K562 (cell line): ENCODE measurements at regions not wholly inside any gene's neighbourhood (a gene's known extent, or its start where the extent isn't known, plus 50 kb on each side); places are given as distances from the start of the nearest gene placed in this dataset.
A peak's percentile ranks its signal among the peaks of the same experiment; 100 is the strongest.

Source experiments
- ATF7 ChIP-seq: fragments of 450-650 bp; IDR thresholded peaks from 2 replicates; pipeline ENCODE4 v1.7.1; 2014; ENCODE audit warnings: mild to moderate bottlenecking, moderate library complexity
- CAMTA2 ChIP-seq: fragments of 250-450 bp; sonication (Bioruptor Pico); conservative IDR thresholded peaks from 2 replicates; pipeline ENCODE4 v1.5.1; 2022
- GABPB1 ChIP-seq: sonication (generic); formaldehyde crosslinking; IDR thresholded peaks from 2 replicates; pipeline ENCODE4 v1.8.0; 2022; ENCODE audit warnings: mild to moderate bottlenecking, missing genetic modification reagents
- HOMEZ ChIP-seq: fragments of 250-450 bp; sonication (Bioruptor Pico); IDR thresholded peaks from 2 replicates; pipeline ENCODE4 v1.4.0; 2020; ENCODE audit warnings: mild to moderate bottlenecking, moderate library complexity
- HOXB6 ChIP-seq: fragments of 250-450 bp; sonication (Bioruptor Pico); IDR thresholded peaks from 2 replicates; pipeline ENCODE4 v1.5.1; 2022; ENCODE audit warnings: mild to moderate bottlenecking, borderline replicate concordance
- LCOR ChIP-seq: sonication (generic); formaldehyde crosslinking; IDR thresholded peaks from 2 replicates; pipeline ENCODE4 v1.8.0; 2022; ENCODE audit warnings: mild to moderate bottlenecking, missing genetic modification reagents
- RB1 ChIP-seq: fragments of 450-650 bp; IDR thresholded peaks from 2 replicates; pipeline ENCODE4 v1.6.1; 2017; ENCODE audit warnings: low read depth, mild to moderate bottlenecking
- RBBP5 ChIP-seq: fragments of 200-600 bp; sonication (generic); IDR thresholded peaks from 2 replicates; pipeline ENCODE4 v1.6.1; 2012; ENCODE audit warnings: borderline replicate concordance, mild to moderate bottlenecking, low read length, control low read depth, inconsistent platforms; ENCODE audit not compliant: insufficient read depth, poor library complexity, severe bottlenecking
- RCOR1 ChIP-seq, 2 experiments: IDR thresholded peaks; 2 replicates each; pipeline ENCODE4 v1.6.1; 2012; ENCODE audit warnings: low read depth in 2 of 2, low read length in 2 of 2, borderline replicate concordance in 1 of 2, improper control_type of control experiment in 1 of 2
- RNF2 ChIP-seq: sonication (generic); IDR thresholded peaks from 2 replicates; pipeline ENCODE4 v1.6.1; 2016
- SFPQ ChIP-seq: fragments of 200-400 bp; formaldehyde crosslinking; IDR thresholded peaks from 2 replicates; pipeline ENCODE4 v1.6.1; 2017; ENCODE audit warnings: mild to moderate bottlenecking, low read depth, low read length, moderate library complexity
- TFE3 ChIP-seq: fragments of 450-650 bp; formaldehyde crosslinking; IDR thresholded peaks from 2 replicates; pipeline ENCODE4 v1.4.0; 2020; ENCODE audit warnings: mild to moderate bottlenecking, mixed read lengths
- ZBTB43 ChIP-seq: sonication (generic); formaldehyde crosslinking; IDR thresholded peaks from 2 replicates; pipeline ENCODE4 v1.8.0; 2023; ENCODE audit warnings: mild to moderate bottlenecking, missing genetic modification reagents
- ZBTB7A ChIP-seq: IDR thresholded peaks from 2 replicates; pipeline ENCODE4 v1.6.1; 2011; ENCODE audit warnings: low read depth, mild to moderate bottlenecking, low read length, moderate library complexity, borderline replicate concordance; ENCODE audit not compliant: control insufficient read depth
- TF ChIP-seq, protein P1 (sequence below): fragments of 250-450 bp; sonication (Bioruptor Pico); IDR thresholded peaks from 2 replicates; pipeline ENCODE4 v1.4.0; 2020
- TF ChIP-seq, protein P2 (sequence below), 2 experiments: fragments of 450-650 bp; conservative IDR thresholded peaks; 2 replicates each; pipeline ENCODE4 v1.6.1; 2017; ENCODE audit warnings: mild to moderate bottlenecking in 2 of 2, moderate library complexity in 2 of 2

DNA sequence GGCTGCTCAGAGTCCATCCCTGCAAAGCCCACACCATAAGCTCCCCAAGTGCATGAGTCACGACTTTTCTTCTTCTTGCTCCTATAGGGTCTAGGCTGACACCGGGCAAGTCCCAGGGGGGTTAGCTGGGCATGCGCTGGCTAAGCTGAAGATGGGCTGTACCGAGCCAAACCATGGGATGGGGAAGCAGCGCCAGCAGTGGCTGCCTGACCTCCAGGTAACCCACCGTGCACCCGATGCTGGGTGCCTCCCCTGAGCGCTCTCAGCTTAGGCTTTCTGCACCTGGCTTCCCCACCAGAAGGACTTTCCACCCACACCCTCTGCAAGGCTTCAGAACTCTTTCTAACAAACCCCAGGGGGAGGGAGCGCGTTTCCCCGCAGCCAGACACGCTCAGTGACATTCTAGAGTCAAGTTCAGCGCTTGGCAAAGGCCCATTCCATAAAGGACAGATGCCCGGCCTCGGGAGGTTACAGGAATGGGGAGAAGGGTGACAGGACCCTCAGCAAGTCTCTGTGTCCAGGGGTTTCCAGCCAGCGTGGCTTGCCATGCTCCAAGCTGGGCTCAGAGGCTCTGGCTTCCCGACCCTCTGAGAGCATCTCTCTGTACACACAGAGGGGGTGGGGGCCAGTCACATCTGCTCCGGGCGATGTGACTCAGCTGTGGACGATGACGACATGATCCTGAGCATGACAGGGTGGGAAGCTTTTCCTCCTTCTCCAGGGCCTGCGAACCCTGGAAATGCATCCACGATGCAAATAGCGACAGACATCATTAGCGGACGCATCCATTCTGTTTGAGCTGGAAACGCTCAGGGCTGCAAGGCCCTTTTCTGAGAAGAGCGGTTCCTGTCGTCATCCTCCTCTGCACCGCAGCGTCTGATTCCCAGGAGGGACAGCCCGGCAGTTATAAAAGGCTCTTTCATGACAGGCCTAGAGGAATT, 107.8 kb downstream of the SIK1 start (continued):
- TF ChIP-seq ZBTB7A (no peak), ATF7 (0 out of 2 replicates have a peak, but pooled peaks have one; percentile 41), LCOR (CRISPR knock-in tag) (no peak), HOXB6 (CRISPR knock-in tag) (no peak), RBBP5 (no peak), RB1 (no peak), HOMEZ (CRISPR knock-in tag) (no peak), ZBTB43 (CRISPR knock-in tag) (no peak), CAMTA2 (CRISPR knock-in tag) (no peak), RCOR1 (IDR thresholded peaks at IDR 0.05; ENCODE audit: borderline replicate concordance in 1 of 2, low read depth in 2 of 2, low read length in 2 of 2) (0 out of 4 replicates have a peak, but pooled peaks of 1 of the 2 experiments have one; percentile 11), GABPB1 (no peak), RNF2 (no peak), TFE3 (CRISPR knock-in tag) (no peak), SFPQ (no peak)
- TF ChIP-seq, protein P1, sequence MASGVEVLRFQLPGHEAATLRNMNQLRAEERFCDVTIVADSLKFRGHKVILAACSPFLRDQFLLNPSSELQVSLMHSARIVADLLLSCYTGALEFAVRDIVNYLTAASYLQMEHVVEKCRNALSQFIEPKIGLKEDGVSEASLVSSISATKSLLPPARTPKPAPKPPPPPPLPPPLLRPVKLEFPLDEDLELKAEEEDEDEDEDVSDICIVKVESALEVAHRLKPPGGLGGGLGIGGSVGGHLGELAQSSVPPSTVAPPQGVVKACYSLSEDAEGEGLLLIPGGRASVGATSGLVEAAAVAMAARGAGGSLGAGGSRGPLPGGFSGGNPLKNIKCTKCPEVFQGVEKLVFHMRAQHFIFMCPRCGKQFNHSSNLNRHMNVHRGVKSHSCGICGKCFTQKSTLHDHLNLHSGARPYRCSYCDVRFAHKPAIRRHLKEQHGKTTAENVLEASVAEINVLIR (CRISPR knock-in tag) = no peak
- TF ChIP-seq, protein P2, sequence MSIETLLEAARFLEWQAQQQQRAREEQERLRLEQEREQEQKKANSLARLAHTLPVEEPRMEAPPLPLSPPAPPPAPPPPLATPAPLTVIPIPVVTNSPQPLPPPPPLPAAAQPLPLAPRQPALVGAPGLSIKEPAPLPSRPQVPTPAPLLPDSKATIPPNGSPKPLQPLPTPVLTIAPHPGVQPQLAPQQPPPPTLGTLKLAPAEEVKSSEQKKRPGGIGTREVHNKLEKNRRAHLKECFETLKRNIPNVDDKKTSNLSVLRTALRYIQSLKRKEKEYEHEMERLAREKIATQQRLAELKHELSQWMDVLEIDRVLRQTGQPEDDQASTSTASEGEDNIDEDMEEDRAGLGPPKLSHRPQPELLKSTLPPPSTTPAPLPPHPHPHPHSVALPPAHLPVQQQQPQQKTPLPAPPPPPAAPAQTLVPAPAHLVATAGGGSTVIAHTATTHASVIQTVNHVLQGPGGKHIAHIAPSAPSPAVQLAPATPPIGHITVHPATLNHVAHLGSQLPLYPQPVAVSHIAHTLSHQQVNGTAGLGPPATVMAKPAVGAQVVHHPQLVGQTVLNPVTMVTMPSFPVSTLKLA (conservative IDR thresholded peaks at IDR 0.05) = no peak
